H9 (cell line): ENCODE measurements at regions not wholly inside any gene's neighbourhood (a gene's known extent, or its start where the extent isn't known, plus 50 kb on each side); places are given as distances from the start of the nearest gene placed in this dataset.

Experiments used
- DNase-seq: peaks from one replicate; pipeline ENCODE4 v3.0.0-alpha.2; 2017
- H2AFZ ChIP-seq: one replicate; pipeline ENCODE4 v1.6.1; 2013; ENCODE audit warnings: mild to moderate bottlenecking, low read length, control low read depth, moderate library complexity
- H2AK5ac ChIP-seq: 2 replicates; pipeline ENCODE4 v1.6.1; 2013; ENCODE audit warnings: low read length, control low read depth, mixed read lengths; ENCODE audit not compliant: insufficient read length
- H2BK120ac ChIP-seq: one replicate; pipeline ENCODE4 v1.6.1; 2013; ENCODE audit warnings: low read depth, mild to moderate bottlenecking, low read length, control low read depth, inconsistent platforms; ENCODE audit not compliant: poor library complexity, severe bottlenecking
- H2BK12ac ChIP-seq: 2 replicates; pipeline ENCODE4 v1.6.1; 2013; ENCODE audit warnings: low read length, control low read depth, mixed read lengths, low read depth; ENCODE audit not compliant: insufficient read length
- H2BK15ac ChIP-seq: 2 replicates; pipeline ENCODE4 v1.6.1; 2013; ENCODE audit warnings: low read depth, low read length, control low read depth
- H2BK20ac ChIP-seq: one replicate; pipeline ENCODE4 v1.6.1; 2013; ENCODE audit warnings: low read depth, mild to moderate bottlenecking, low read length, control low read depth, inconsistent platforms; ENCODE audit not compliant: poor library complexity, severe bottlenecking
- H2BK5ac ChIP-seq: 2 replicates; pipeline ENCODE4 v1.6.1; 2013; ENCODE audit warnings: low read length, control low read depth, mixed read lengths; ENCODE audit not compliant: insufficient read length
- H3K14ac ChIP-seq: 2 replicates; pipeline ENCODE4 v1.6.1; 2013; ENCODE audit warnings: low read length, control low read depth; ENCODE audit not compliant: insufficient read depth
- H3K18ac ChIP-seq: 2 replicates; pipeline ENCODE4 v1.6.1; 2013; ENCODE audit warnings: low read depth, mild to moderate bottlenecking, mixed read lengths, low read length, control low read depth; ENCODE audit not compliant: insufficient read length
- H3K23ac ChIP-seq: 2 replicates; pipeline ENCODE4 v1.6.1; 2013; ENCODE audit warnings: low read length, control low read depth, mixed read lengths, low read depth; ENCODE audit not compliant: insufficient read length
- H3K23me2 ChIP-seq: 2 replicates; pipeline ENCODE4 v1.6.1; 2013; ENCODE audit warnings: low read depth, mild to moderate bottlenecking, mixed read lengths, low read length, control low read depth; ENCODE audit not compliant: insufficient read length, poor library complexity, severe bottlenecking
- H3K27ac ChIP-seq: 2 replicates; pipeline ENCODE4 v1.5.1; 2013; ENCODE audit warnings: low read length, control low read depth, mixed read lengths, low read depth; ENCODE audit not compliant: insufficient read length
- H3K27me3 ChIP-seq: 2 replicates; pipeline ENCODE4 v1.6.1; 2013; ENCODE audit warnings: low read length, control low read depth, inconsistent platforms; ENCODE audit not compliant: insufficient read depth
- H3K4ac ChIP-seq: 2 replicates; pipeline ENCODE4 v1.6.1; 2013; ENCODE audit warnings: low read depth, mild to moderate bottlenecking, control low read depth, inconsistent platforms, low read length, moderate library complexity
- H3K4me1 ChIP-seq: 2 replicates; pipeline ENCODE4 v1.6.1; 2013; ENCODE audit warnings: low read length, control low read depth, inconsistent platforms; ENCODE audit not compliant: insufficient read depth
- H3K4me2 ChIP-seq: 2 replicates; pipeline ENCODE4 v1.6.1; 2013; ENCODE audit warnings: low read length, control low read depth, mixed read lengths; ENCODE audit not compliant: insufficient read length, insufficient read depth
- H3K56ac ChIP-seq: 2 replicates; pipeline ENCODE4 v1.6.1; 2013; ENCODE audit warnings: low read depth, mild to moderate bottlenecking, mixed read lengths, low read length, control low read depth; ENCODE audit not compliant: insufficient read length
- H3K79me1 ChIP-seq: 2 replicates; pipeline ENCODE4 v1.6.1; 2013; ENCODE audit warnings: low read depth, mild to moderate bottlenecking, moderate library complexity, low read length, control low read depth, inconsistent platforms; ENCODE audit not compliant: insufficient read depth, poor library complexity, severe bottlenecking
- H3K79me2 ChIP-seq: 2 replicates; pipeline ENCODE4 v1.6.1; 2013; ENCODE audit warnings: low read length, control low read depth, inconsistent platforms; ENCODE audit not compliant: insufficient read depth
- H3K9ac ChIP-seq: 2 replicates; pipeline ENCODE4 v1.6.1; 2013; ENCODE audit warnings: low read length, control low read depth, mixed read lengths; ENCODE audit not compliant: insufficient read length; ENCODE audit errors: extremely low read depth
- H3K9me3 ChIP-seq: one replicate; pipeline ENCODE4 v1.6.1; 2013; ENCODE audit warnings: low read depth, low read length, inconsistent platforms; ENCODE audit not compliant: control insufficient read depth
- H3T11ph ChIP-seq: one replicate; pipeline ENCODE4 v1.6.1; 2013; ENCODE audit warnings: mild to moderate bottlenecking, low read length, control low read depth, inconsistent platforms
- H4K20me1 ChIP-seq: one replicate; pipeline ENCODE4 v1.6.1; 2013; ENCODE audit not compliant: control insufficient read depth, insufficient read length, insufficient read depth
- H4K5ac ChIP-seq: 2 replicates; pipeline ENCODE4 v1.6.1; 2013; ENCODE audit warnings: low read depth, mild to moderate bottlenecking, mixed read lengths, low read length, control low read depth; ENCODE audit not compliant: insufficient read length
- H4K8ac ChIP-seq: replicated peaks from 2 replicates; pipeline ENCODE4 v1.6.1; 2013; ENCODE audit warnings: low read length, control low read depth, mixed read lengths, low read depth; ENCODE audit not compliant: insufficient read length
- H4K91ac ChIP-seq: 2 replicates; pipeline ENCODE4 v1.6.1; 2013; ENCODE audit warnings: low read depth, mild to moderate bottlenecking, moderate library complexity, mixed read lengths, low read length, control low read depth; ENCODE audit not compliant: insufficient read length
- H3K27ac Mint-ChIP-seq, 3 experiments: 2 replicates in 2 of 3; 3 replicates in 1 of 3; pipeline ENCODE4 v1.8.0; 2020 to 2021; ENCODE audit warnings: mixed read lengths in 3 of 3, mild to moderate bottlenecking in 1 of 3, moderate library complexity in 1 of 3
- H3K27me3 Mint-ChIP-seq: 2 replicates; pipeline ENCODE4 v1.8.0; 2021; ENCODE audit warnings: low read depth, mild to moderate bottlenecking, moderate library complexity, mixed read lengths
- H3K36me3 Mint-ChIP-seq, 3 experiments: 2 replicates in 2 of 3; 3 replicates in 1 of 3; pipeline ENCODE4 v1.8.0; 2020 to 2021; ENCODE audit warnings: low read depth in 3 of 3, mixed read lengths in 3 of 3; ENCODE audit not compliant: insufficient read depth in 1 of 3
- H3K4me1 Mint-ChIP-seq, 2 experiments: 2 replicates each; pipeline ENCODE4 v1.8.0; 2020; ENCODE audit warnings: mixed read lengths in 2 of 2
- H3K4me3 Mint-ChIP-seq, 2 experiments: 2 replicates in 1 of 2; 3 replicates in 1 of 2; pipeline ENCODE4 v1.8.0; 2020 to 2021; ENCODE audit warnings: mild to moderate bottlenecking in 2 of 2, mixed read lengths in 2 of 2, moderate library complexity in 1 of 2
- H3K9me3 Mint-ChIP-seq, 2 experiments: 2 replicates in 1 of 2; 3 replicates in 1 of 2; pipeline ENCODE4 v1.8.0; 2020; ENCODE audit warnings: mild to moderate bottlenecking in 2 of 2, mixed read lengths in 2 of 2, moderate library complexity in 1 of 2
- whole genome bisulfite sequencing: extraction: QIAGEN DNeasy Blood & Tissue Kit; methylation state at CpG from one replicate; pipeline ENCODE4 v1.1.7; 2013; ENCODE audit warnings: missing lambda C conversion rate, low lambda C conversion rate, mixed read lengths; ENCODE audit not compliant: insufficient read length; ENCODE audit errors: extremely low coverage; 5-methylcytosine and 5-hydroxymethylcytosine counted together
- TF ChIP-seq, protein P1 (sequence below): fragments of 200-600 bp; sonication (generic); conservative IDR thresholded peaks from 3 replicates; pipeline ENCODE4 v1.8.0; 2021; ENCODE audit warnings: antibody characterized with exemption, mild to moderate bottlenecking

DNA sequence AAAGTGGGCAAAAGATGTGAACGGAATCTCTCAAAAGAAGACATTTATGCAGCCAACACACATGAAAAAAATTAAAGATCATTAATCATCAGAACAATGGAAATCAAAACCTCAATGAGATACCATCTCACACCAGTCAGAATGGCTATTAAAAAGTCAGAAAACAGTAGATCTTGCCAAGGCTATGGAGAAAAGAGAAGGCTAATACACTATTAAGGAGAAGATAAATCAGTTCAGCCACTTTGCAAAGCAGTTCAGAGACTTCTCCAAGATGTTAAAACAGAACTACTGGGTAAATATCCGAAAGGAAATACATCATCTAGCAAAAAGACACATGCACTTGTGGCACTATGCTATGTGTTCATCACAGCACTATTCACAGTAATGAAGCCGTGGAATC, 388.2 kb upstream of the LUZP2 start:
- Histone ChIP-seq H4K91ac (no peak overlapping the region), H3K18ac (no peak overlapping the region), H2BK12ac (no peak overlapping the region), H3K4me1 (no peaks in the 10 kb centered on the region), H3K4ac (no peak overlapping the region), H3K4me2 (no peak overlapping the region), H4K8ac (no peak overlapping the region), H2BK120ac (no peak overlapping the region), H3T11ph (no peak overlapping the region), H2AFZ (no peak overlapping the region), H2BK15ac (no peak overlapping the region), H4K5ac (no peak overlapping the region), H4K20me1 (no peaks in the 10 kb centered on the region), H2BK5ac (no peak overlapping the region), H3K79me1 (no peaks in the 10 kb centered on the region), H3K79me2 (no peaks in the 10 kb centered on the region), H3K23ac (no peak overlapping the region), H3K14ac (no peak overlapping the region), H3K27me3 (no peaks in the 10 kb centered on the region), H3K27ac (no peak overlapping the region), H3K9ac (no peak overlapping the region), H3K56ac (no peak overlapping the region), H3K23me2 (no peaks in the 10 kb centered on the region), H2AK5ac (no peak overlapping the region), H3K9me3 (no peaks in the 10 kb centered on the region), H2BK20ac (no peak overlapping the region)
- Mint-ChIP-seq H3K9me3 (peaks cover 27 to 30% of the 10 kb centered on the region in 2 experiments), H3K36me3 (peaks cover 5 to 22% (median 7%) of the 10 kb centered on the region in 3 experiments), H3K4me3 (no peak overlapping the region), H3K27ac (no peak overlapping the region), H3K27me3 (no peaks in the 10 kb centered on the region), H3K4me1 (no peaks in the 10 kb centered on the region)
- WGBS, result no CpG with 5 or more reads among the region's 3 CpGs
- TF ChIP-seq, protein P1, sequence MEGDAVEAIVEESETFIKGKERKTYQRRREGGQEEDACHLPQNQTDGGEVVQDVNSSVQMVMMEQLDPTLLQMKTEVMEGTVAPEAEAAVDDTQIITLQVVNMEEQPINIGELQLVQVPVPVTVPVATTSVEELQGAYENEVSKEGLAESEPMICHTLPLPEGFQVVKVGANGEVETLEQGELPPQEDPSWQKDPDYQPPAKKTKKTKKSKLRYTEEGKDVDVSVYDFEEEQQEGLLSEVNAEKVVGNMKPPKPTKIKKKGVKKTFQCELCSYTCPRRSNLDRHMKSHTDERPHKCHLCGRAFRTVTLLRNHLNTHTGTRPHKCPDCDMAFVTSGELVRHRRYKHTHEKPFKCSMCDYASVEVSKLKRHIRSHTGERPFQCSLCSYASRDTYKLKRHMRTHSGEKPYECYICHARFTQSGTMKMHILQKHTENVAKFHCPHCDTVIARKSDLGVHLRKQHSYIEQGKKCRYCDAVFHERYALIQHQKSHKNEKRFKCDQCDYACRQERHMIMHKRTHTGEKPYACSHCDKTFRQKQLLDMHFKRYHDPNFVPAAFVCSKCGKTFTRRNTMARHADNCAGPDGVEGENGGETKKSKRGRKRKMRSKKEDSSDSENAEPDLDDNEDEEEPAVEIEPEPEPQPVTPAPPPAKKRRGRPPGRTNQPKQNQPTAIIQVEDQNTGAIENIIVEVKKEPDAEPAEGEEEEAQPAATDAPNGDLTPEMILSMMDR, result no peak
- DNase-seq, result no peak
